Transverse colon (tissue), 4 donors: ENCODE measurements at regions not wholly inside any gene's neighbourhood (a gene's known extent, or its start where the extent isn't known, plus 50 kb on each side); places are given as distances from the start of the nearest gene placed in this dataset.

Experiments used
- DNase-seq: peaks from one replicate; pipeline ENCODE4 v3.0.0-alpha.2; 2019
- H3K27ac ChIP-seq, 4 donors: fragments of 200-600 bp; sonication (generic); 2 replicates each; pipeline ENCODE4 v1.5.1; 2016 to 2018; ENCODE audit warnings: inconsistent platforms in 4 of 4
- H3K27me3 ChIP-seq: fragments of 200-600 bp; sonication (generic); 2 replicates; pipeline ENCODE4 v1.5.1; 2017; ENCODE audit warnings: inconsistent platforms
- H3K36me3 ChIP-seq, 4 donors: fragments of 200-600 bp; sonication (generic); 2 replicates each; pipeline ENCODE4 v1.5.1; 2017 to 2019; ENCODE audit warnings: inconsistent platforms in 4 of 4
- H3K4me1 ChIP-seq, 4 donors: fragments of 200-600 bp; sonication (generic); 2 replicates each; pipeline ENCODE4 v1.5.1; 2017 to 2020; ENCODE audit warnings: inconsistent platforms in 4 of 4
- H3K4me3 ChIP-seq, 4 donors: fragments of 200-600 bp; sonication (generic); 1 replicate in 1 of 4; 2 replicates in 3 of 4; pipeline versions ENCODE4 v1.5.1 to v1.6.1; 2017 to 2019; ENCODE audit warnings: inconsistent platforms in 4 of 4
- H3K9me3 ChIP-seq, 2 donors: fragments of 200-600 bp; sonication (generic); 2 replicates each; pipeline ENCODE4 v1.5.1; 2017 to 2019; ENCODE audit warnings: inconsistent platforms in 2 of 2
- CTCF ChIP-seq, 5 experiments: fragments of 200-600 bp in 3 of 5; fragments of 450-650 bp in 2 of 5; sonication (generic) in 3 of 5; IDR thresholded peaks; 1 replicate in 2 of 5; 2 replicates in 3 of 5; pipeline ENCODE4 v1.5.1; 2016 to 2017; ENCODE audit warnings: antibody characterized with exemption in 5 of 5, inconsistent platforms in 3 of 5, mild to moderate bottlenecking in 2 of 5, moderate library complexity in 1 of 5
- EP300 ChIP-seq: sonication (generic); formaldehyde crosslinking; IDR thresholded peaks from one replicate; pipeline ENCODE4 v1.6.1; 2017; ENCODE audit warnings: antibody characterized with exemption, low read depth
- POLR2A ChIP-seq: fragments of 450-650 bp; IDR thresholded peaks from one replicate; pipeline ENCODE4 v1.6.1; 2016; ENCODE audit warnings: antibody characterized with exemption, mild to moderate bottlenecking, moderate library complexity
- POLR2AphosphoS5 ChIP-seq, 3 donors: sonication (generic); formaldehyde crosslinking; IDR thresholded peaks; one replicate each; pipeline ENCODE4 v1.6.1; 2016; ENCODE audit warnings: antibody characterized with exemption in 3 of 3
- WGBS, 2 donors: methylation state at CpG; one replicate each; pipeline ENCODE4 v1.1.5; 2018; ENCODE audit warnings: low coverage in 1 of 2; 5-methylcytosine and 5-hydroxymethylcytosine counted together
- in situ Hi-C, 4 donors: fragments of 200-750 bp; cut with MboI; loops; one replicate each; pipeline versions ENCODE4 v1.15.0 to v1.15.1; 2017; ENCODE audit warnings: low sequenced_read_pairs in 3 of 4, low pct_ligation_motif_present in 1 of 4, low pct_unique_long_range_greater_than_20kb in 1 of 4
- intact Hi-C: fragments of 100-400 bp; cut with DNase I; formaldehyde crosslinking; loops from one replicate; pipeline ENCODE4 v1.15.1; 2023; ENCODE audit warnings: low total_unique reads

GRCh38 chr22:49269371-49269770, 558.3 kb downstream of the BRD1 start:
- Histone ChIP-seq H3K27me3 (peaks cover 54% of the 10 kb centered on the region), H3K36me3 (no peaks in the 10 kb centered on the region), H3K4me3 (no peak overlapping the region), H3K9me3 (no peaks in the 10 kb centered on the region), H3K27ac (no peak overlapping the region), H3K4me1 (no peaks in the 10 kb centered on the region)
- DNase-seq: no peak
- TF ChIP-seq POLR2A: no peak
- no peak for TF ChIP-seq CTCF (IDR thresholded peaks at IDR 0.05)
- no peak for TF ChIP-seq POLR2AphosphoS5 (IDR thresholded peaks at IDR 0.05)
- no peak for TF ChIP-seq EP300
- in situ Hi-C loops: no loop called here
- 19 to 33% methylated on average over 1 to 6 of the region's 6 CpGs for WGBS, 2 donors
- intact Hi-C loops: no loop called here

GRCh38 chr22:49268924-49269323, 558.7 kb downstream of the BRD1 start:
- peaks cover 54% of the 10 kb centered on the region for H3K27me3 ChIP-seq
- WGBS, 2 donors: 50 to 60% methylated on average over 4 of the region's 4 CpGs

GRCh38 chr22:49267996-49268395, 559.7 kb downstream of the BRD1 start:
- intact Hi-C loops: no loop called here
- WGBS, 2 donors: 50 to 54% methylated on average over 4 to 7 of the region's 7 CpGs
- Histone ChIP-seq H3K4me1 (no peaks in the 10 kb centered on the region), H3K4me3 (no peak overlapping the region), H3K27ac (no peak overlapping the region), H3K9me3 (no peaks in the 10 kb centered on the region), H3K27me3 (peaks cover 54% of the 10 kb centered on the region), H3K36me3 (no peaks in the 10 kb centered on the region)
- TF ChIP-seq EP300: no peak
- TF ChIP-seq CTCF (IDR thresholded peaks at IDR 0.05): no peak
- no peak for TF ChIP-seq POLR2AphosphoS5 (IDR thresholded peaks at IDR 0.05)
- no peak for TF ChIP-seq POLR2A
- no peak for DNase-seq
- in situ Hi-C loops: no loop called here

More at GRCh38 chr22:49268924-49269323, 558.7 kb downstream of the BRD1 start:
- no peak overlapping the region for H3K4me3 ChIP-seq
- no peaks in the 10 kb centered on the region for H3K36me3 ChIP-seq
- TF ChIP-seq EP300 (no peak), CTCF (IDR thresholded peaks at IDR 0.05) (no peak), POLR2A (no peak), POLR2AphosphoS5 (IDR thresholded peaks at IDR 0.05) (no peak)
- intact Hi-C loops (no loop called here), in situ Hi-C loops (no loop called here)
- H3K27ac ChIP-seq: no peak overlapping the region
- no peaks in the 10 kb centered on the region for H3K4me1 ChIP-seq
- no peak for DNase-seq
- H3K9me3 ChIP-seq: no peaks in the 10 kb centered on the region

GRCh38 chr22:49266561-49267519, 560.8 kb downstream of the BRD1 start:
- H3K36me3 ChIP-seq: no peaks in the 10 kb centered on the region
- H3K4me3 ChIP-seq: no peak overlapping the region
- TF ChIP-seq CTCF (IDR thresholded peaks at IDR 0.05) (no peak), POLR2A (no peak), EP300 (no peak), POLR2AphosphoS5 (IDR thresholded peaks at IDR 0.05) (no peak)
- DNase-seq: no peak
- intact Hi-C loops (no loop called here), in situ Hi-C loops (no loop called here)
- no peaks in the 10 kb centered on the region for H3K4me1 ChIP-seq
- WGBS, 2 donors: 45 to 55% methylated on average over 4 to 52 of the region's 53 CpGs
- H3K27ac ChIP-seq: no peak overlapping the region
- no peaks in the 10 kb centered on the region for H3K9me3 ChIP-seq
- peaks cover 47% of the 10 kb centered on the region for H3K27me3 ChIP-seq
